ENCODE measurements at regions not wholly inside any gene's neighbourhood (a gene's known extent, or its start where the extent isn't known, plus 50 kb on each side); places are given as distances from the start of the nearest gene placed in this dataset.
"Not testable (repeated sequence)": the region's sequence is repeated elsewhere in the genome, so short reads cannot be mapped to it uniquely, and the experiment has no call there.

DNA sequence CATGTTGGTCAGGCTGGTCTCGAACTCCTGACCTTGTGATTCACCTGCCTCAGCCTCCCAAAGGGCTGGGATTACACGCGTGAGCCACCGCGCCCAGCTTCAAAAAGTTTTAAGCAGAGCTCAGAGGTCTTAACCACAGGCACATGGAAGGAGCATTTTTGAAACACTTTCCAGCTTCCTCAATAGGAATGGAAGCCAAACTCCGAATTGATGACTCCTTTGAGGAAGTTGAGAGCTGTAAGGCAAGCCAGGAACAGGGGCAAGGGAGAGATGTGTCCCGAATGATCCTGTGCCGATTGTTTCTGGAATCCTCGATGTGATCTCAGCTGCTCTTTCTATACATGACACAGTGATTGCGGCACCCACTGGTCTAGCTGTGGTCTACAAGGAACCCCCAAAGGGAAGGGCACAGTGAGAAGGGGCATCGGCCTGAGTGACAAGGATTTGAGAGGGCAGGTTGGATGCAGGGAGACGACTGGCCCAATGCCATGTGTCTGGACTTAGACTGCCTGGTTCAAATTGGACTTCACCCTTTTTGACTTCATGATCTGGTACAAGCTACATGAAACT is 116.2 kb downstream of the ADRA2C start:
- not testable (repeated sequence) for DNase-seq

DNA sequence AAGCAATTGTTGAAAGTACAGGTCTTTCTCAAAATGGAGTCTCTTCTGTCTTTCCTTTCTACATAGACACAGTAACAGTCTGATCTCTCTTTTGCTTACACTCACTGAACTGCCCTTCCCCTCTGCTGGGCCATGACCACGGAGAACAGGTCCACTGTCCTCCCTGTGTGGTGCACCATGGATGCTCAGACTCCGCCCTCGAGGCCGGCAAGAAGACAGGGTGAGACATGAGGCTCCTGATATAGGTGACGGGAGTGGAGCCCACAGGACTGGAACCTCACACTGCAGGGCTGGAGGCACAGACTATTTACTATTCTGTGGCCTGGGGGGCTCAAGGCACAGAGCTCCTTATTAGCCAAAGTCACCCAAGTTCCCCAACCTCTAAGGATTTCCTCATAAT is 118.1 kb downstream of the ADRA2C start:
- not testable (repeated sequence) for DNase-seq

DNA sequence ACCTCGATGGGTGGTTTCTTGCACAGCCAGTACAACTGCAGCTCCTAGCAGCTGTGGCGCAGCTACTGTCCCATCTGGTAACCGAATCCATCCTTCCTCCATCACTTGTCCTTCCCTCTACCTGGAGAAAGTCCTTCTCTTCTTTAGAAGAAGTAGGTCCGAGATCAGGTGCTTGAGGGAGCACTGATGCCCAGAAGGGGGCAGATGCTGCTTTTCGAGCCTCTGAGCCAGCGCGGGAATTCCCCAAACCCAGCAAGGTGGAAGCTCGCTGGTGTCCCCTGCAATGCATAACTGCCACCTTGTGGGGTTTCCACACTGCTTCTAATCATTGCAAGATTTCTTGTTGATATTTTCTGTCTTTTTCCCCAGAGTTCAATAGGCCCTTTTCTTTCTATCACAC is 127.4 kb downstream of the ADRA2C start:
- not testable (repeated sequence) for DNase-seq

DNA sequence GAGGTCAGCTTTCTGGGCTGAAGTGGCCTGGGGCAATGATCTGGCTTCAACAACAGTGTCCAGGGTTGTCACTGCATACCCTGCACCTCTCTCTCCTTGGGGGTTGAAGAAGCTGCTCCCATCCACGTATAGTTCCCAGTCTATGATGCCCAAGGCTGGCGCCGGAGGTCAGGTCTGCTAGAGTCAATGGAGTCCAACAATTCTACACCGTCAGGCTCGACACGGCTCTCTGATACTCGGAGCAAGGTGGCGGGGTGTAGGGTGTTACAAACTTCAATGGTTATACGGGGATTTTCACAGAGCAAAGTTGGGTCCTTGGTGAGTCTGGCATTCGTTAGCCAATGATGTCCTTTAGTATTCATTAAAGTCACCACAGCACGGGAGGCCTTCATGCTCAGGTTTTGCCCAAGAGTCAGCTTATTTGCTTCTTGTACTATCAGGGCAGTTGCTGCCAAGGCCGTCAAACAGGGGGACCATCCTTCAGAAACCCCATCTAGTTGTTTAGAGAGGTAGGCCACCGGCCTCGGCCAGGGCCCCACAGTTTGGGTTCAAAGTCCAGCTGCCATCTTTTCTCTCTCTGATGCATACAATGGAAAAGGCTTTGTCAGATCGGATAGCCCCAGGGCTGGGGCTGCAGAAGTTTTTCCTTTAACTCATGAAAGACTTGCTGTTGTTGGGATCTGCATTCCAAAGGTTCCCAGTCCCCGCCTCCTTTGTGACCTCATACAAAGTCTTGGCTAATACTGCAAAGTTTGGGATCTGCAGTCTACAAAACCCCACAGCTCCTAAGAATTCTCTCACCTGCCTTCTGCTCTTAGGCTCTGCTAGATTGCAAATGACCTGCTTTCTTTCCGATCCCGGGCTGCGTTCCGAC is 128.1 kb downstream of the ADRA2C start:
- DNase-seq, result not testable (repeated sequence)

DNA sequence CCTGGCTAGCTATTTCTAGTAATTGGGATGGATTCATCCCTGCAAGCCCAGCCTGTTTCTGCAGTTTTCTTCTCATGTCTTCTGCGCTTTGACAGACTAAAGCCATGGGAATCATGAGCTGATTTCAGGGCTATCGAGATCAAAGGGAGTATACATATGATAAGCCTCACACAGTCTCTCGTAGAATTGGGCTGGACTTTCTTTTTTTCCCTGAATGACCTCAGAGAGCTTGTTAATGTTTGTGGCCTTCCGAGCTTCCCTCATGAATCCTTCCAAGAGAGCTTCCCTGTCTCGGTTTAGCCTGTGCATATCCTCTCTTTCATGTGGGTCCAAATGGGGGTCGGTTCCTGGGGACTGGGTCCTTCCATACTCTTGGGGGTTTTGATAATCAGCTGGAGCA is 130.3 kb downstream of the ADRA2C start:
- no peak for DNase-seq

DNA sequence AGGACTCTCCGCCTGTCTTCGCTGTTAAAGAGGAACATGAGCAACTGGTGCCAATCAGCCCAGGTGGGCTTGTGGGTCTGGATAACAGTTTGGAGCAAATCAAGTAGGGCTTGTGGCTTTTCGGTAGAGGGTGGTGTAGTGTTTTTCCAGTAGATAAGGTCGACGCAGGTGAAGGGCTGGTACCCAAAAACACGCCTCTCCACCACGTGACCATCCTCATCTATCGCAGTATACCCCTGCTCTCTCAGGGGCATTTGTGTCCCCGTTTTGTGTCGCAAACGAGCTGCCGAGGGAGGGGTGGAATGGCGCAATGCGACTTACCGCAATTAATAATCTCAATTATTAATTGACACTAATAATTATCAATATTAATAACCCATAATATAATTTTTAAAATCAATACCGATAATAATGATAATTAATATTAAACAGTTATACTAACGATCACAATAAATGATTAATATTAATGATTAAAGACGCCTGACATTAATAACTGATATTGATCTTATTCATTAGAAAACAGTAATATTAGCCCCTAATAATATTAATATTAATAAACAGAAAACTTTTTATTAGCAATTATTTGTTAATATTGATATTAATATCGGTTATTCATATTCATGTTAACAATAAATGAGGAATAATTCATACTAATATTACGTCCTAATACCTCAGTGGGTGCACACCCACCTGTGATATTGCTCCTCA is 130.8 kb downstream of the ADRA2C start:
- DNase-seq, result not testable (repeated sequence)

DNA sequence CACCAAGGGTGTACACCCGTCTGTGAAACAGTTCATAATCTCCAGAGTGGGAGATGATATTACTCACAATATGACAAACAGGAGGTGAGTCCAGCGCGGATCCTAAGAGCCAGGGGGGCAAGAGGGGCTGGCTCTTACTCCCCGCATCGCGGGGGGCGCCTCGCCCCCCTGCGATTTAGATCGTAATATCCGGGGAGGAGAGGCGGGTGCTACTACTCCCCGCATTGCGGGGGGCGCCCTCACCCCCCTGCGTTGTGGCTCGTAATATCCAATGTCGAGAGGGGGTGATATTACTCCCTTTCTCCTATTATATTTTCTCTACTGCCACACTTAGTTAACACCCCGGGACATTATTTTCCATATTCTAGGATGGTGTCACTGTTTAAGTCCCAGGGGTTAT is 131.9 kb downstream of the ADRA2C start:
- DNase-seq, result no peak

DNA sequence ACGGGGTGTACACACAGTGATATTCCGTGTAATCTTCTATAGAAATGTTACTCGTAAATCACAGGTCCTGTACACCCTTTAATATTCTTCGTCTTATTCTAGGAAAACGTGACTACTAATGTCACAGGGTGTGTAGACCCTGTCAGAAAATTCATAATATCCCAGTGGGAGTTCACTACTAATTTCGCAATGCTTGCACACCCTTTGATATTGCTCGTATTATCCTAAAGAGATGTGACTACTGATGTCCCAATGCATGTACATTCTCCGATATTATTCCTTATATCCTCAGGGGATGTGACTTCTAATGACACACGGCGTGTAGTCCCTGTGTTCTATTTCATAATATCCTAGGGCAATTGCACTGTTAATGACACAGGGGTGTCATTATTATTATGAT is 132.7 kb downstream of the ADRA2C start:
- not testable (repeated sequence) for DNase-seq

DNA sequence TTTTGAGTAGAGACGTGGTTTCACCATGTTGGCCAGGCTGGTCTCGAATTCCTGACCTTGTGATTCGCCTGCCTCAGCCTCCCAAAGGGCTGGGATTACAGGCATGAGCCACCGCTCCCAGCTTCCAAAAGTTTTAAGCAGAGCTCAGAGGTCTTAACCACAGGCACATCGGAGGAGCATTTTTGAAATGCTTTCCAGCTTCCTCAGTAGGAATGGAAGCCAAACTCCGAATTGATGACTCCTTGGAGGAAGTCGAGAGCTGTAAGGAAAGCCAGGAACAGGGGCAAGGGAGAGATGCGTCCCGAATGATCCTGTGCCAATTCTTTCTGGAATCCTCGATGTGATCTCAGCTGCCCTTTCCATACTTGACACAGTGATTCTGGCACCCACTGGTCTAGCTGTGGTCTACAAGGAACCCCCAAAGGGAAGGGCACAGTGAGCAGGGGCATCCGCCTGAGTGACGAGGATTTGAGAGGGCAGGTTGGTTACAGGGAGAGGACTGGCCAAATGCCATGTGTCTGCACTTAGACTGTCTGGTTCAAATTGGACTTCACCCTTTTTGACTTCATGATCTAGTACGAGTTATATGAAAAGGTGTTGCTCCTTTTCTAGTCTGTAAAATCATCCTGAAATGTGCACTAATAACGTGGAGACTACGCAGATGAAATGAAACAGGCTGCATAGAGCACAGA is 138.2 kb downstream of the ADRA2C start:
- not testable (repeated sequence) for DNase-seq

DNA sequence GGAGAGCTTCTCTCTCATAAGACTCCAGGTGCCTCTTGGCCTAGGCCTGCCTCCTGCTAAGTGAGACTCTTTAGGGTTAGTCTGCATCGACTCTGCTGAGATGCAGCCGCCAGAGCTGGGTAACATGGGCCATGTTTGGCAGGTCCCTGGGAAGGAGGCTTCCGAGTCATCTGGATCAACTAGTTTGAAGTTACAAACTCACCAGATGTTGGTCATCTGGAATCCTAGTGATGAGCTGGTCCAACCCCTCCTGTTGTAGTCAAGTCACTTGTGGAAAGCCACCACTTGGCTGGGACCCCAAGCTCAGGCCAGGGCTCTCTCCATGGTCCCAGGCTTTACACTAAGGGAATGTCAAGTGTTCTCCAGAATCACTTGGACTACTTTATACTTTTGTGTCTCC is 143.4 kb downstream of the ADRA2C start:
- not testable (repeated sequence) for DNase-seq

DNA sequence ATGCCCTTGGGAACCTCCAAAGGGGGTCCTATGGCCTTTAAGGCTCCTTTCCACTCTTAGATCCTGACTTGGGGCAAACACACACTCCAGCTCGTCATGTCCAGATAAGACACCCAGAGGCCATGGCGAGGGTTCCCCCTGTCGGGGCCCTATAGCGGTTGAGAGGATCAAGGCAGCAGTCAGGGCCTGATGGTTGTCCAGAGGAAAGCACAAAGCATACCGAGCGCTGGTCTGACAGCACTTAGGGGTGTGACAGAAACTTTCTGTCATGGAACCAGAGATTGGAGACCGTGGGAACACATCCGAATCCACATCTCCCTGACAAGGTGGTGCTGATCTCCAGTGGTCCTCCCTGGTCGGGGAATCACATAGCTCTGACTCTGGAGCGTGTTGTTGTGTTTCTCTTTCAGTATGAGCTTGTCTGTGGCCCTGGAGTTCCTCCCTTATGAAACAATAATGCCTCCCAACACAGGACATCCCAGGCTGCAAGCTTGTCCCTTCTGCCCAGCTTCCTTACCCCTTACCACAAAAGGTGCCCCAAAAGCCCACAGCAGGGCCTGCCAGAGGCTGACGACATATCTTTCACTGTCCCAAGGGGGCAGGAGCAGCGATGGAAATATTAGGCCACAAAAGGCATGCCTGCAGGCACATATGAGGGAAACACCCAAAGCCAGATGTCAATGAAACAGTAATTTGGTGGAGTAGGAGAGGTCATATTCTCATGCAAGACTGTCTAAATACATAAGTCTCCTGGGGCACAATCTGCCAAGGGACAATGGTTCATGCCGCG is 144.2 kb downstream of the ADRA2C start:
- not testable (repeated sequence) for DNase-seq

DNA sequence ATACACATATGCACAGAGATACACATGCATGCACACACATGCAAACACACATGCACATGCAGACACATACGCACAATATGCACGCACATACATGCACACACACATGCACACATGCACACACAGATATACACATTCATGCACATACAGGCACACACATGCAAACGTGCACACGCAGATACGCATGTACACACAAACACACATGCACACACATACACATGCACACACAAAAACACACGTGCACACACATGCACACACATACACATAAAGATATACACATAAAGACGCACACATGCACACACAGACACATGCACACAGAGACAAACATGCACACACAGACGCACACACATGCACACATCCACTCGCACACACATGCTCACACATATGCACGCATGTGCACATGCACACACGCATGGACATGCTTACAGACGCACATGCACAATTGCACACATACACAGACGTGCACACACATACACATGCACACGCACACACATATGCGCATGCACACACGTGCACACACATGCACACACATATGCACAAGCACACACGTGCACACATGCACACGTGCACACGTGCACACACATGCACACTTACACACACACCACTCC is 145.2 kb downstream of the ADRA2C start:
- DNase-seq, result no peak

DNA sequence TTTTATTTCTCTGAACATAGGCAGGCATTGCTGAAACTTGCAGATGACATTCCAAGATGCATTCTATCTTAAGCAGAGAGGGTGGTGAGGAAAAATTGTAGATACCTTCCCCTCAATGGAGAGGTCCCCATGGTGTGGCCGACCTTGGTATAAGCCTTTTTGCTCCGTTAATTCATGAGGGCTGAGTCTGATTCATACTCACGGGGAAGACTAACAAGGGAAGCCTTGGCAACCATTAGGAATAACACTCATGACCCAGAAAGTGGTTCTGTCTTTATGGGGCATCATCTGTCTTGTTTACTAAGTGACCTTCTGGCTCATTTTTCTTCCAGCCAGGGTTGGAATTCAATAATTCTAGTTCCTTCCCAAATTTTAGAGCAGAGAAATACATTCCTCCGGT is 148.3 kb downstream of the ADRA2C start:
- DNase-seq, result not testable (repeated sequence)

DNA sequence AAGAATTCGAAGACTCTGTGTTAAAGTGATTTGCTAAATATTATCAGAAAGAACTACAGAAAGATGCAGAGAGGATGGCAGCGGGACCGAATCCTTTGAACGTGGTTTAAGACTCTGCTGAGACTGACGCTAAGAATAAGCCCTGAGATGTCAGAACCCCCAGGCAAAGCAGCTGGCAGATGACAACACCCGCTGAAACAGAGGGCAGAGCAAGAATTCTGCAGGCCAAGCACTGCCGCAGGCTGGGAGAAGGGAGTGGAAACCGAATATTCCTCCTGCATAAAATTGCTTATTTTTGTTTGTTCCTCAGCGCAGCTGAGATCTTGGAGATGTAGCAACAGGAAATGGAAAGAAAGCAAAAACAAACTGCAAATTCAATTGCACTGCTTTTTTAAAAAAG is 153.3 kb downstream of the ADRA2C start:
- not testable (repeated sequence) for DNase-seq

DNA sequence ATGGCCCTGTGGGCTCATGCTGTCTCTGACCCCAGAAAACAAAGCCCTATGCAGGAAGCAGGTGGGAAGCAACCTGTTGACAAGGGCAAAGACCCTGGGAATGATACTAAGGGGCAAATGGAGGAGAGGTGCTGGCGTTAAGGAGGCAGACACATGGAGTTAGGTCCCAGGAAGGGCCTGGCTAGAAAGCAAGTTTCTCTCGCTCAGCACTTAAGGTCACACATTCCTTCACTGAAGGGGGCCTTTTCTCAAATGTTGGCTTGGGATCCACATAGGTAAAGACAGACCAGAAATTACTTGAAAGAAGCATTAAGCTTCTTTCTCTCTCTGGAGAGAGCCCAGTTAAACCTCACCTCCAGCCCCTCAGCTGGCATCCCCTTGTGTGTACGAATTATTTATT is 155.7 kb downstream of the ADRA2C start:
- DNase-seq, result not testable (repeated sequence)

DNA sequence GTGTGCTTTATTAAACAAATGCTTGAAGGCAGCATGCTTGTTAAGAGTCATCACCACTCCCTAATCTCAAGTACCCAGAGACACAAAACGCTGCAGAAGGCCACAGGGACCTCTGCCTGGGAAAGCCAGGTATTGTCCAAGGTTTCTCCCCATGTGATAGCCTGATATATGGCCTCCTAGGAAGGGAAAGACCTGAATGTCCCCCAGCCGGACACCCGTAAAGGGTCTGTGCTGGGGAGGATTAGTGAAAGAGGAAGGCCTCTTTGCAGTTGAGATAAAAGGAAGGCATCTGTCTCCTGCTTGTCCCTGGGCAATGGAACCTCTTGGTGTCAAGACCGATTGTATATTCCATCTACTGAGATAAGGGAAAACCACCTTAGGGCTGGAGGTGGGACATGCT is 159.7 kb downstream of the ADRA2C start:
- DNase-seq, result not testable (repeated sequence)

DNA sequence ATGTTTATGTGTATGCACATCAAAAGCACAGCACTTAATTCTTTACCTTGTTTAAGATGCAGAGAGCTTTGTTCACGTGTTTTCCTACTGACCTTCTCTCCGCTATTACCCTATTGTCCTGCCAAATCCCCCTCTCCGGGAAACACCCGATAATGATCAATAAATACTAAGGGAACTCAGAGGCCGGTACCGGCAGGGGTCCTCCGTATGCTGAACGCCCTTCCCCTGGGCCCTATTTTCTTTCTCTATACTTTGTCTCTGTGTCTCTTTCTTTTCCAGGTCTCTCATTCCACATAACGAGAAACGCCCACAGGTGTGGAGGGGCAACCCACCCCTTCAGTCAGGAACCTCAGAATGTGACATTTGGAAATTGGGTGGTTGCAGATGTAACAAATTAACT is 160.1 kb downstream of the ADRA2C start:
- not testable (repeated sequence) for DNase-seq

DNA sequence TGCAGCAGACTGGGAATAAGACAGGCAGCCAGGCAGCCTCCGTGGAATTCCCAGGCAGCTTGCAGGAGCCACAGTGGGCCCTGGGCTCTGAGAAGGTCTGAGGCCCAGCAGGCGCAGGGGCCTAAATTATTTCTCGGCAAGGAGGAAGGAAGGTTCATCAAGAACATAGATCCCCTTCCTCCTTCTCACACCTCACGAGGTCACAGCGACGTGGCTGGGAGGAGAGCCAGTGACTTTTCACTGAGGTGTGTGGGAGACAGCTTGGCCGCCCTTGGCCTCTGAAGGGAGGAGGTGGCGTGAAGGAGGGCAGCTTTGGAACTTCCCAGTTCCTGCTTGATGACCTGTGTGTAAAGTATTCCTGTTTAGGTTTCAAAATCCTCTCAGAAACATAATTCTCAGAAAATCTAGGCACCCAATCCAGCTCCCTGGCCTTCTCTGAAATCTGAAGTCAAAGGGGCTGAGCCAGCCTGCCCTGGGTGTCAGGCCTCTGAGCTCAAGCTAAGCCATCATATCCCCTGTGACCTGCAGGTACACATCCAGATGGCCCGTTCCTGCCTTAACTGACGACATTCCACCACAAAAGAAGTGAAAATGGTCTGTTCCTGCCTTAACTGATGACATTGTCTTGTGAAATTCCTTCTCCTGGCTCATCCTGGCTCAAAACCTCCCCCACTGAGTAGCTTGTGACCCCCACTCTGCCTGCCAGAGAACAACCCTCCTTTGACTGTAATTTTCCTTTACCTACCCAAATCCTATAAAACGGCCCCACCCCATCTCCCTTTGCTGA is 161.0 kb downstream of the ADRA2C start:
- not testable (repeated sequence) for DNase-seq

DNA sequence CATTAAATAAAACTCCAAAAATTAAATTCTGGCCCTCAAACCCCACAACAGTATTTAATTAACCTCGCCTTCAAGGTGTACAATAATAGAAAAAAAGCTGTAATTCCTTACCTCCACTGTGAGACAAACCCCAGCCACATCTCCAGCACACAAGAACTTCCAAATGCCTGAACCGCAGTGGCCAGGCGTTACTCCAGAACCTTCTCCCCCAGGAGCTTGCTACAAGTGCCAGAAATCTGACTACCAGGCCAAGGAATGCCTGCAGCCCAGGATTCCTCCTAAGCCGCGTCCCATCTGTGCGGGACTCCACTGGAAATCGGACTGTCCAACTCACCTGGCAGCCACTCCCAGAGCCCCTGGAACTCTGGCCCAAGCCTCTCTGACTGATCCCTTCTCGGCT is 163.2 kb downstream of the ADRA2C start:
- DNase-seq, result not testable (repeated sequence)

DNA sequence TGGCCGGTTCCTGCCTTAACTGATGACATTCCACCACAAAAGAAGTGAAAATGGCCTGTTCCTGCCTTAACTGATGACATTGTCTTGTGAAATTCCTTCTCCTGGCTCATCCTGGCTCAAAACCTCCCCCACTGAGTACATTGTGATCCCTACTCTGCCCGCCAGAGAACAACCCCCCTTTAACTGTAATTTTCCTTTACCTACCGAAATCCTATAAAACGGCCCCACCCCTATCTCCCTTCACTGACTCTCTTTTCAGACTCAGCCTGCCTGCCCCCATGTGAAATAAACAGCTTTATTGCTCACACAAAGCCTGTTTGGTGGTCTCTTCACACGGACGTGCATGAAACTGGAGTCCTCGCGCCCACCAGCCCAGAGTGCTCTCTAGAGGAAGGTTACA is 166.5 kb downstream of the ADRA2C start:
- DNase-seq, result not testable (repeated sequence)

DNA sequence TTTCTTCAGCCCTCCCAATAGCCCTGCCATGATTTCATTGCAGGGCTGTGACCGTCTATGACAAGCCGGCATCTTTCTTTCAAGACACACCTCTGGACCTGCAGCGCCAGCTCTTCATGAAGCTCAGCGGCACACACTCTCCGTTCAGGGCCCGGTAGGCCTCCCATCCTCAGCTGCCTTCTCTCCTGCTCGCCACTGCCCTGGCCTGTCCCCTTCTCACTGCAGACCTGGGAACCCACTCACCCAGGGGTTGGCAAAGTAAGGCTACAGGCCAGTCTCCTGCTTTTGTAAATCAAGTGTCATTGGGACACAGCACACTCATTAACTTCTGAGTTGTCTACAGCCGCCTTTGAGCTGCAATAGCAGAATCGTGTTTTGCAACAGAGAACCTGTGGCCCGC is 169.2 kb downstream of the ADRA2C start:
- not testable (repeated sequence) for DNase-seq
